ENCODE measurements at regions not wholly inside any gene's neighbourhood (a gene's known extent, or its start where the extent isn't known, plus 50 kb on each side); places are given as distances from the start of the nearest gene placed in this dataset.

DNA sequence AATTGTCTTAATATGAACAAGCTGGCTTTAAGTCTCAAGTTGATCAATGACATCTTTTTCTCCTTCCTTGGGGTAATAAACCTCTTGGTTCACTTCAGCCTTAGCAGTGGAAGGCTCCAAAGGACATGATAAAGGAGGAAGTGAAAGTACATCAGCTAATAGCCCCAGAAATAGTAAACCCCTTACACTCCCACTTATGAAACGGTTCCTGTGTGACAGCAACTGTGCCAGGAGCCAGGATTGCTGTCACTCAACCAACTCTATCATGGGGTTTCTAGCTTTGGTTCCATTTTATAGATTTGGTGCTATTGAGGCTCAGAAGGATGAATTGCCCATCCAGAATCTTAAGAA, 216.7 kb downstream of the ABHD5 start:
- peak overlapping the region; percentile 79 for H3K4me2 ChIP-seq
- H3K27ac ChIP-seq: 0 out of 2 replicates have a peak overlapping the region, but pooled peaks have one; percentile 74
- H4K20me1 ChIP-seq: no peaks in the 10 kb centered on the region
- TF ChIP-seq Cebpa-rat (IDR thresholded peaks at IDR 0.05): no peak
- no peaks in the 10 kb centered on the region for H3K36me3 ChIP-seq
- H3K4me3 ChIP-seq: no peak overlapping the region
- H3K4me1 ChIP-seq: peaks cover 22% of the 10 kb centered on the region
- H3K9ac ChIP-seq: no peak overlapping the region
- no peaks in the 10 kb centered on the region for H3K27me3 ChIP-seq
- H3K9me3 ChIP-seq: no peaks in the 10 kb centered on the region

DNA sequence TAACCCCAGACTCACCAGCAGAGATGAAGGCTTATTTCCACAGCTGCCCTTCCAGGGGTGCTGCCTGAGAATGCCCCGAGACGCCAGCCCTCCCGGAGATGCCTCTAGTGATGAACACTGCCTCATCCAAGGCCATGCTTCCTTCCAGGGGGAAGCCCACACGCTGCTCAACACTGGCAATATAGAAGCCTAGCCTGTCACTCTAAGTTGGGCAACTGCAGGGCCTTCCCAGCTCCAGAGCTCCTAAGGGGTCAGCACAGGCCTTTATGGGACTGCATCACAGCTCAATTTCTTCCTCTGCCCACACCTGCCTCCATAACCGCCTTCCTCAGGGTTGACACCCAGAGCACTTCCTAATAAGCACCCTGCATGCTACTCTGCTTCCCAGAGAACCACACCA, 217.7 kb downstream of the ABHD5 start:
- Histone ChIP-seq H3K36me3 (no peaks in the 10 kb centered on the region), H3K9me3 (peaks cover 3% of the 10 kb centered on the region; the same call in 1 of the 2 replicates), H3K4me3 (no peak overlapping the region), H3K9ac (no peak overlapping the region), H3K4me2 (peak overlapping the region; percentile 79; the same call in 1 of the 2 replicates), H3K27me3 (no peaks in the 10 kb centered on the region), H4K20me1 (no peaks in the 10 kb centered on the region), H3K27ac (no peak overlapping the region), H3K4me1 (peaks cover 22% of the 10 kb centered on the region)
- no peak for TF ChIP-seq Cebpa-rat (IDR thresholded peaks at IDR 0.05)

DNA sequence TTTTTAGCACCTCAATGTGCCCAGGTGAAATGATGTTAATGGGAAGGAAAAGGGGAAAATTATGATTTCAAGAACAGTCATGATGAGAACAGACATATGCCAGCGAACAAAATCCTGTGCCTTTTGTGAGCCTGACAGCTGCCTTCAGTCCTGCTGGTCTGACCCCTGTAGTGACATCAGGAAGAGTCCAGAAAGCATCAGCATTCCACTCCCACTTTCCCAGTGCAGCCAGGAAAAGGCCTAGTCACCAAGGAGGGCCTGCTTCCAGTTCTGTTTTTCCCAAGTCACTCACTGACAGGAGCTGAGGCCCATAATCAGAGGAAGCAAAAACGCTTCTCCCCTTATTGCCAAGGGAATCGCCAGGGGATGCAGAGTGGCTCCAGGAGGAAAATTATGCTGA, 218.4 kb downstream of the ABHD5 start:
- TF ChIP-seq Cebpa-rat (IDR thresholded peaks at IDR 0.05): no peak
- Histone ChIP-seq H3K4me3 (no peak overlapping the region), H3K27ac (no peak overlapping the region), H3K9me3 (peaks cover 8% of the 10 kb centered on the region; the same call in 1 of the 2 replicates), H3K4me2 (no peak overlapping the region), H3K9ac (no peak overlapping the region), H3K4me1 (peaks cover 26% of the 10 kb centered on the region), H3K27me3 (no peaks in the 10 kb centered on the region), H3K36me3 (no peaks in the 10 kb centered on the region), H4K20me1 (no peaks in the 10 kb centered on the region)

- H3K36me3 ChIP-seq: no peaks in the 10 kb centered on the region
- H4K20me1 ChIP-seq: no peaks in the 10 kb centered on the region
- no peak overlapping the region for H3K9ac ChIP-seq
- TF ChIP-seq Cebpa-rat (IDR thresholded peaks at IDR 0.05): no peak
- H3K9me3 ChIP-seq: peaks cover 8% of the 10 kb centered on the region; the same call in 1 of the 2 replicates
- H3K27ac ChIP-seq: no peak overlapping the region
- H3K4me2 ChIP-seq: no peak overlapping the region
- peaks cover 26% of the 10 kb centered on the region for H3K4me1 ChIP-seq
- H3K27me3 ChIP-seq: no peaks in the 10 kb centered on the region
- no peak overlapping the region for H3K4me3 ChIP-seq
Measured at GRCh38 chr3:43910750-43911149, 220.0 kb downstream of the ABHD5 start.

- Histone ChIP-seq H3K27me3 (no peaks in the 10 kb centered on the region), H4K20me1 (no peaks in the 10 kb centered on the region), H3K27ac (no peak overlapping the region), H3K4me3 (no peak overlapping the region), H3K4me1 (peaks cover 5% of the 10 kb centered on the region; the same call in 1 of the 2 replicates), H3K36me3 (no peaks in the 10 kb centered on the region), H3K9ac (no peak overlapping the region), H3K4me2 (no peak overlapping the region), H3K9me3 (peaks cover 13% of the 10 kb centered on the region; the same call in 1 of the 2 replicates)
- no peak for TF ChIP-seq Cebpa-rat (IDR thresholded peaks at IDR 0.05)
Measured at GRCh38 chr3:43913036-43913948, 222.6 kb downstream of the ABHD5 start.

- Histone ChIP-seq H3K4me2 (no peak overlapping the region), H3K27me3 (no peaks in the 10 kb centered on the region), H3K9ac (no peak overlapping the region), H4K20me1 (no peaks in the 10 kb centered on the region), H3K9me3 (peaks cover 13% of the 10 kb centered on the region; the same call in 1 of the 2 replicates), H3K4me1 (peaks cover 5% of the 10 kb centered on the region; the same call in 1 of the 2 replicates), H3K4me3 (no peak overlapping the region), H3K36me3 (no peaks in the 10 kb centered on the region), H3K27ac (no peak overlapping the region)
- no peak for TF ChIP-seq Cebpa-rat (IDR thresholded peaks at IDR 0.05)
Measured at GRCh38 chr3:43914269-43914668, 223.5 kb downstream of the ABHD5 start.

GRCh38 chr3:43915546-43915945, 224.8 kb downstream of the ABHD5 start:
- Histone ChIP-seq H3K4me3 (no peak overlapping the region), H3K9ac (no peak overlapping the region), H3K9me3 (peaks cover 13% of the 10 kb centered on the region; the same call in 1 of the 2 replicates), H3K27me3 (no peaks in the 10 kb centered on the region), H4K20me1 (no peaks in the 10 kb centered on the region), H3K4me1 (peaks cover 5% of the 10 kb centered on the region; the same call in 1 of the 2 replicates), H3K27ac (no peak overlapping the region), H3K36me3 (no peaks in the 10 kb centered on the region), H3K4me2 (no peak overlapping the region)
- no peak for TF ChIP-seq Cebpa-rat (IDR thresholded peaks at IDR 0.05)

- H4K20me1 ChIP-seq: no peaks in the 10 kb centered on the region
- no peak overlapping the region for H3K4me2 ChIP-seq
- no peaks in the 10 kb centered on the region for H3K27me3 ChIP-seq
- H3K36me3 ChIP-seq: no peaks in the 10 kb centered on the region
- no peak overlapping the region for H3K9ac ChIP-seq
- peaks cover 5% of the 10 kb centered on the region; the same call in 1 of the 2 replicates for H3K4me1 ChIP-seq
- TF ChIP-seq Cebpa-rat (IDR thresholded peaks at IDR 0.05): no peak
- peaks cover 13% of the 10 kb centered on the region; the same call in 1 of the 2 replicates for H3K9me3 ChIP-seq
- H3K4me3 ChIP-seq: no peak overlapping the region
- H3K27ac ChIP-seq: no peak overlapping the region
Measured at GRCh38 chr3:43917361-43917760, 226.6 kb downstream of the ABHD5 start.

DNA sequence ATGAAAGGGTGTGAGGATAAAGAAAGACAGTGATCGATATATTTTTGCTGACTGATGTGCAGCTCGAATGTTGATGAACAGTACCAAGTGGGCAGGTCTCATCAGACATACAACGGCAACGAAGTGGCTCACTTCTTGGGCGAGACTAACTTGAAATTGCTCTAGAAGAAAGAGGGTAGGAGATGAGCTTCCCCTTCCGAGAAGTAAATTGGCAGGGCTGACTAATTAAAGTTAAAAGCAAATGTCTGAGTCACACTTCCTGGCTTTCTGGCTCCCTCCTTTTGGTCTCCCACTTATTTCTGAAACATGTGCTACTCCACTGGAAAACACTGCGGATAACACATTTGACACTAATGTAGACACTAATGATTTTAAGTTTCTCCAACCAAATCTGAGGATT, 228.3 kb downstream of the ABHD5 start:
- Histone ChIP-seq H3K9ac (no peak overlapping the region), H3K4me2 (no peak overlapping the region), H4K20me1 (no peaks in the 10 kb centered on the region), H3K4me1 (peaks cover 1% of the 10 kb centered on the region; the same call in 1 of the 2 replicates), H3K9me3 (0 out of 2 replicates have a peak, but pooled peaks cover 4% of the 10 kb centered on the region), H3K4me3 (no peak overlapping the region), H3K27ac (no peak overlapping the region), H3K27me3 (no peaks in the 10 kb centered on the region), H3K36me3 (no peaks in the 10 kb centered on the region)
- no peak for TF ChIP-seq Cebpa-rat (IDR thresholded peaks at IDR 0.05)

GRCh38 chr3:43921056-43921648, 230.4 kb downstream of the ABHD5 start:
- Histone ChIP-seq H3K4me2 (no peak overlapping the region), H3K9ac (no peak overlapping the region)

More at GRCh38 chr3:43921056-43921648, 230.4 kb downstream of the ABHD5 start:
- no peaks in the 10 kb centered on the region for H4K20me1 ChIP-seq
- H3K4me3 ChIP-seq: no peak overlapping the region
- no peaks in the 10 kb centered on the region for H3K27me3 ChIP-seq
- no peak for TF ChIP-seq Cebpa-rat (IDR thresholded peaks at IDR 0.05)
- H3K4me1 ChIP-seq: no peaks in the 10 kb centered on the region
- H3K9me3 ChIP-seq: 0 out of 2 replicates have a peak, but pooled peaks cover 4% of the 10 kb centered on the region
- no peak overlapping the region for H3K27ac ChIP-seq
- no peaks in the 10 kb centered on the region for H3K36me3 ChIP-seq

All from BLaER1 (cell line).